Right lobe of liver (tissue), 6 donors: ENCODE measurements at regions not wholly inside any gene's neighbourhood (a gene's known extent, or its start where the extent isn't known, plus 50 kb on each side); places are given as distances from the start of the nearest gene placed in this dataset.
A peak's percentile ranks its signal among the peaks of the same experiment; 100 is the strongest.

Experiments
- ATAC-seq, 4 donors: fragments of 200-7000 bp; cut with Tn5 transposase; one replicate each; pipeline ENCODE4 v1.9.1; 2020; ENCODE audit warnings: mild to moderate bottlenecking in 4 of 4, moderate library complexity in 4 of 4
- DNase-seq, 3 donors: peaks; one replicate each; pipeline ENCODE4 v3.0.0-alpha.2; 2020
- H3K27ac ChIP-seq, 3 donors: fragments of 200-600 bp; one replicate each; pipeline ENCODE4 v1.8.0; 2022
- H3K27me3 ChIP-seq, 2 donors: fragments of 200-600 bp; one replicate each; pipeline ENCODE4 v1.8.0; 2022
- H3K36me3 ChIP-seq, 4 donors: fragments of 200-600 bp; sonication (generic) in 1 of 4; one replicate each; pipeline versions ENCODE4 v1.5.1 to v1.8.0; 2017 to 2022; ENCODE audit warnings: control low read depth in 1 of 4
- H3K4me1 ChIP-seq, 4 donors: fragments of 200-600 bp; sonication (generic) in 1 of 4; one replicate each; pipeline versions ENCODE4 v1.5.1 to v1.8.0; 2017 to 2022; ENCODE audit warnings: control low read depth in 1 of 4
- H3K4me3 ChIP-seq, 3 donors: fragments of 200-600 bp; one replicate each; pipeline ENCODE4 v1.8.0; 2022
- H3K9me3 ChIP-seq, 4 donors: fragments of 200-600 bp; sonication (generic) in 1 of 4; one replicate each; pipeline versions ENCODE4 v1.5.1 to v1.8.0; 2017 to 2022; ENCODE audit warnings: control low read depth in 1 of 4
- CTCF ChIP-seq, 4 donors: fragments of 200-600 bp in 3 of 4; fragments of 450-650 bp in 1 of 4; IDR thresholded peaks; one replicate each; pipeline versions ENCODE4 v1.5.1 to v1.8.0; 2016 to 2022; ENCODE audit warnings: antibody characterized with exemption in 4 of 4, mild to moderate bottlenecking in 2 of 4
- POLR2A ChIP-seq: fragments of 450-650 bp; IDR thresholded peaks from one replicate; pipeline ENCODE4 v1.6.1; 2017; ENCODE audit warnings: antibody characterized with exemption, mild to moderate bottlenecking
- WGBS: methylation state at CpG from one replicate; pipeline ENCODE4 v1.1.6; 2018; ENCODE audit warnings: low coverage, low lambda C conversion rate; ENCODE audit not compliant: insufficient coverage; ENCODE audit errors: missing lambda C conversion rate; 5-methylcytosine and 5-hydroxymethylcytosine counted together
- intact Hi-C, 2 donors: fragments of 100-400 bp; cut with DNase I; formaldehyde crosslinking; loops; one replicate each; pipeline versions ENCODE4 v1.11.2 to v1.14.1; 2022
- donor health status: DM: no; HTN: yes; CAD: no.
- donor health status: DM: no; HTN: no; CAD: no.
- donor health status: DM: no; HTN: no; CAD: no.
- donor health status: DM: no; HTN: yes; CAD: no.
- donor health status: DM: no; HTN: yes; CAD: no.

- H3K4me3 ChIP-seq = no peak overlapping the region
- no peaks in the 10 kb centered on the region for H3K9me3 ChIP-seq
- no peak overlapping the region for H3K27ac ChIP-seq
- H3K36me3 ChIP-seq = no peaks in the 10 kb centered on the region
- ATAC-seq (no peak), DNase-seq (no peak)
- no peaks in the 10 kb centered on the region for H3K27me3 ChIP-seq
- intact Hi-C loops = no loop called here
- TF ChIP-seq CTCF (IDR thresholded peaks at IDR 0.05) (no peak), POLR2A (no peak)
- 20% methylated on average over 9 of the region's 12 CpGs for WGBS
- no peaks in the 10 kb centered on the region for H3K4me1 ChIP-seq
Observed at GRCh38 chr9:93864032-93864431, 91.1 kb downstream of the BARX1 start.

DNA sequence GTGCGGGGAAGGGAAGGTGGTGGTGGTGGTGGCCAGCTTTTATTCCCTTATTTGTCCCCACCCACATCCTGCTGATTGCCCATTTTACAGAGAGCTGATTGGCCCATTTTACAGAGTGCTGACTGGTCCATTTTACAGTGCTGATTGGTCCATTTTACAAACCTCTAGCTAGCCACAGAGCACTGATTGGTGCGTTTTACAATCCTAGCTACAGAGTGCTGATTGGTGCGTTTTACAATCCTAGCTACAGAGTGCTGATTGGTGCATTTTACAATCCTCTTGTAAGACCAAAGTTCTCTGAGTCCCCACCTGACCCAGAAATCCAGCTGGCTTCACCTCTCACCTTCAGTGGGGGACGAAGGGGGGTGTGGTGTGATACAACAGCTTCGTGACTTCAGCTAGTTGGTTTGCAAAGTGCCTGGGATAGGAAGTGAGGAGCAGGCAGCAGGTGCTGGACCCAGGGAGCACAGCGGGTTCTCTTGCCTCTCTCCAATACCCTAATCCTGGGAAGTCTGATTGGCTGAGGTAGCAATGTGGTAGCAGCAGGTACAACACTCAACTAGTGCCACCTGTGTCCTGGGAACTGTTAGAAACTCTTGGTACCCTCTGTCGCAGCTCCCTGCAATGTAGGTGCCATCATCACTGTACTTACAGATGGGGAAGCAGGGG, 92.1 kb downstream of the BARX1 start:
- no peak for DNase-seq
- 81% methylated on average over 2 of the region's 7 CpGs for WGBS
- no peaks in the 10 kb centered on the region for H3K27me3 ChIP-seq
- no peaks in the 10 kb centered on the region for H3K9me3 ChIP-seq
- H3K4me1 ChIP-seq = no peaks in the 10 kb centered on the region
- no peak for ATAC-seq
- no peaks in the 10 kb centered on the region for H3K36me3 ChIP-seq
- intact Hi-C loops = no loop called here
- no peak overlapping the region for H3K4me3 ChIP-seq
- no peak overlapping the region for H3K27ac ChIP-seq
- no peak for TF ChIP-seq CTCF (IDR thresholded peaks at IDR 0.05)
- TF ChIP-seq POLR2A = no peak

DNA sequence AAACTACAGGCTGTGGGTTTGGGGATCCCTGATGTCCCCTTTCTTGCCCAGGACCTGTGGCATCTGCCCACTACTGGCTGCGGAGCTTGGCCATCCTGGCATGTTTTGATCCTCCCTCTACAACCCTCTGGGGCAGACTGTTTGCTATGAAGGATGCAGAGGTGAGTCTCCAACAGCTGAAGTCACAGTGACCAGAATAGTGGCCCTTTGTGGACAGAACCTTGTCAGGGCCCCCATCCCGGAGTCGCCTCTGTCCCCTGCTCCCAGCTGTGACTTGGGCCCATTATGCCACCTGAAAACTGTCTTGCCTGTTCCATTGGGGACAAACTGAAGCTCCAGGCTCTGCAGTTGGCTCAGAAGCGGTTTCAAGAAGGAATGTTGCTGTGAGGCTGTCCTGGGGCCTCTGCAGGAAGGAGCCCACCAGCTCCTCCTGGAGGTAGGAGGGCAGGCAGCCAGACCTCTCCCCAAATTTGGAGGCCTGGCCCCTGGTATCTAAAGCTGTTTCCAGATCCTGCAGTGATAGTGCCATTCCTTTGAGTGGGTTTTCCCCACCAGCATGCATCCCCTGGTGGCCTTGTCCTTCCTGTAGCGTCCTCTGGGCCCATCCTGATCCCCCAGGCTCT, 93.3 kb downstream of the BARX1 start:
- no peak for ATAC-seq
- Histone ChIP-seq H3K4me3 (no peak overlapping the region), H3K27ac (no peak overlapping the region), H3K9me3 (no peaks in the 10 kb centered on the region), H3K27me3 (no peaks in the 10 kb centered on the region), H3K36me3 (no peaks in the 10 kb centered on the region), H3K4me1 (no peaks in the 10 kb centered on the region)
- no CpG with 5 or more reads among the region's 5 CpGs for WGBS
- TF ChIP-seq POLR2A (no peak), CTCF (IDR thresholded peaks at IDR 0.05) (no peak)
- intact Hi-C loops = no loop called here
- no peak for DNase-seq

- Histone ChIP-seq H3K9me3 (no peaks in the 10 kb centered on the region), H3K36me3 (no peaks in the 10 kb centered on the region), H3K4me3 (no peak overlapping the region), H3K4me1 (no peaks in the 10 kb centered on the region), H3K27me3 (no peaks in the 10 kb centered on the region), H3K27ac (no peak overlapping the region)
- intact Hi-C loops = no loop called here
- TF ChIP-seq POLR2A = no peak
- no peak for TF ChIP-seq CTCF (IDR thresholded peaks at IDR 0.05)
- WGBS = 36% methylated on average over 4 of the region's 50 CpGs
- ATAC-seq = no peak
- peak in 1 of 3 donors; percentile 42 for DNase-seq
Observed at GRCh38 chr9:93860694-93861658, 94.2 kb downstream of the BARX1 start.
